Naive thymus-derived CD4-positive, alpha-beta T cell (primary cell): ENCODE measurements at regions not wholly inside any gene's neighbourhood (a gene's known extent, or its start where the extent isn't known, plus 50 kb on each side); places are given as distances from the start of the nearest gene placed in this dataset.

Experiments
- ATAC-seq: fragments of 150-1000 bp; cut with Tn5 transposase; 2 replicates; pipeline ENCODE4 v1.10.0; 2021; ENCODE audit warnings: mild to moderate bottlenecking, moderate library complexity
- CTCF ChIA-PET: fragments of 350-600 bp; sonication (Branson Sonifier 250); formaldehyde crosslinking; loops from one replicate; lab custom pipeline; 2021; ENCODE audit warnings: antibody characterized with exemption; lab: Charles Lee
- POLR2A ChIA-PET: fragments of 350-600 bp; sonication (Branson Sonifier 250); formaldehyde crosslinking; loops from one replicate; lab custom pipeline; 2021; ENCODE audit warnings: antibody characterized with exemption, inconsistent platforms; lab: Charles Lee
- DNase-seq, 9 donors: peaks; one replicate each; pipeline versions ENCODE4 v3.0.0 to v3.0.0-alpha.2; 2020 to 2022; ENCODE audit warnings: mixed read lengths in 1 of 9
- H3K27ac ChIP-seq: one replicate; pipeline ENCODE4 v1.7.0; 2013; ENCODE audit warnings: mild to moderate bottlenecking, low read depth, low read length, moderate library complexity
- H3K27me3 ChIP-seq, 2 donors: one replicate each; pipeline ENCODE4 v1.7.0; 2013; ENCODE audit warnings: low read length in 2 of 2, mild to moderate bottlenecking in 2 of 2, moderate library complexity in 2 of 2; ENCODE audit not compliant: control insufficient read depth in 2 of 2, insufficient read depth in 2 of 2
- H3K36me3 ChIP-seq, 3 experiments: 1 replicate in 2 of 3; 2 replicates in 1 of 3; pipeline ENCODE4 v1.7.0; 2013; ENCODE audit warnings: low read length in 3 of 3, mild to moderate bottlenecking in 3 of 3, moderate library complexity in 1 of 3; ENCODE audit not compliant: insufficient read depth in 3 of 3, control insufficient read depth in 2 of 3
- H3K4me1 ChIP-seq, 2 donors: one replicate each; pipeline ENCODE4 v1.7.0; 2013; ENCODE audit warnings: low read length in 2 of 2, mild to moderate bottlenecking in 2 of 2, moderate library complexity in 1 of 2; ENCODE audit not compliant: control insufficient read depth in 2 of 2, insufficient read depth in 2 of 2
- H3K4me3 ChIP-seq: 2 replicates; pipeline ENCODE4 v1.7.0; 2013; ENCODE audit warnings: mild to moderate bottlenecking, low read length
- H3K9me3 ChIP-seq, 3 experiments: 1 replicate in 2 of 3; 2 replicates in 1 of 3; pipeline ENCODE4 v1.7.0; 2013; ENCODE audit warnings: low read length in 3 of 3; ENCODE audit not compliant: control insufficient read depth in 2 of 3
- H3K27ac Mint-ChIP-seq, 9 donors: one replicate each; pipeline ENCODE4 v1.8.0; 2020 to 2022; ENCODE audit warnings: mixed read lengths in 9 of 9, mild to moderate bottlenecking in 8 of 9, moderate library complexity in 5 of 9, inconsistent platforms in 2 of 9
- H3K27me3 Mint-ChIP-seq, 5 donors: one replicate each; pipeline ENCODE4 v1.8.0; 2021 to 2022; ENCODE audit warnings: mixed read lengths in 5 of 5, mild to moderate bottlenecking in 1 of 5
- H3K36me3 Mint-ChIP-seq, 5 donors: one replicate each; pipeline ENCODE4 v1.8.0; 2020 to 2022; ENCODE audit warnings: mixed read lengths in 5 of 5, mild to moderate bottlenecking in 3 of 5, inconsistent platforms in 1 of 5
- H3K4me1 Mint-ChIP-seq, 7 donors: one replicate each; pipeline ENCODE4 v1.8.0; 2020 to 2022; ENCODE audit warnings: mixed read lengths in 7 of 7, mild to moderate bottlenecking in 3 of 7, inconsistent platforms in 1 of 7
- H3K4me3 Mint-ChIP-seq, 10 donors: one replicate each; pipeline ENCODE4 v1.8.0; 2020 to 2022; ENCODE audit warnings: mild to moderate bottlenecking in 10 of 10, mixed read lengths in 10 of 10, moderate library complexity in 6 of 10, inconsistent platforms in 2 of 10
- H3K9me3 Mint-ChIP-seq, 11 donors: one replicate each; pipeline ENCODE4 v1.8.0; 2020 to 2022; ENCODE audit warnings: mixed read lengths in 11 of 11, mild to moderate bottlenecking in 4 of 11, inconsistent platforms in 1 of 11, moderate library complexity in 1 of 11
- intact Hi-C, 2 donors: fragments of 100-400 bp; cut with micrococcal nuclease; formaldehyde crosslinking; loops; one replicate each; pipeline ENCODE4 v1.15.1; 2023

DNA sequence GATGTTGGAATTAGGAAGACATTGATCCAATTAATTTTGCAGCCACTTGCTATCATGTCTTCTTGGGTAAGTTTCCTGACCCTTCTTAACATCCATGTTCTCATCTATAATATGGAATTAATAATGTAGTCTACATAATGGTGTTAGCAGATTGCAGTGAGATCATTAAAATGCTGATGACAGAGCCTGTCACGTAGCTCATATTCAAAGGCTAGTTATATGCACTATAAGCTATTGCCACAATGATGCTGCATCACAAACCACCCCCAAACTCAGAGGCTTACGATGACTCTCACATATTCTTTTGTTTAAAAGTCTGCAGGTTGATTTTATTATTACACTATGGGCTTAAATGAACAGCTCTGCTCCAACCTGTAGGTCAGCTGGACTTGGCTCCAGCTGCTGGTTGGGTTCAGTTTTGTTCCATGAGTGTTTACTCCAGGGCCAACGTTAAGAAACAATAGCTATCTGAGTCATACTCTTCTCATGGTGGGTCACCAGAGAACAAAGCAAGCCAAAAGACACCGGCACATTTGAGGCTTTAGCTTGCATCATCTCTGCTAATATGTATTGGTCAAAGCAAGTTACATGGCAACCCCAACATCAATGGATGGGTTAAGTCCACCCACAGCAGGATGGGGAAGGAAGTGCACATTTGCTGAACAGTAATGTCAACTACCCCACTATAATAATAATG is 250.0 kb upstream of the SLCO3A1 start:
- ChIA-PET CTCF (interaction anchor here (0.7 kb wide), 1 partner anchor 129 kb away, joined by 3 read pairs; no protein-coding TSS in a partner anchor), POLR2A (no interaction called here)
- Mint-ChIP-seq H3K4me3 (no peak overlapping the region), H3K9me3 (no peaks in the 10 kb centered on the region), H3K4me1 (no peaks in the 10 kb centered on the region), H3K27ac (no peak overlapping the region), H3K36me3 (no peaks in the 10 kb centered on the region), H3K27me3 (peaks cover 0 to 20% (median 5%) of the 10 kb centered on the region in 5 donors)
- DNase-seq (no peak), ATAC-seq (no peak)
- intact Hi-C loops = no loop called here
- Histone ChIP-seq H3K4me3 (no peak overlapping the region), H3K27ac (no peak overlapping the region), H3K9me3 (no peaks in the 10 kb centered on the region), H3K4me1 (no peaks in the 10 kb centered on the region), H3K27me3 (no peaks in the 10 kb centered on the region), H3K36me3 (no peaks in the 10 kb centered on the region)

DNA sequence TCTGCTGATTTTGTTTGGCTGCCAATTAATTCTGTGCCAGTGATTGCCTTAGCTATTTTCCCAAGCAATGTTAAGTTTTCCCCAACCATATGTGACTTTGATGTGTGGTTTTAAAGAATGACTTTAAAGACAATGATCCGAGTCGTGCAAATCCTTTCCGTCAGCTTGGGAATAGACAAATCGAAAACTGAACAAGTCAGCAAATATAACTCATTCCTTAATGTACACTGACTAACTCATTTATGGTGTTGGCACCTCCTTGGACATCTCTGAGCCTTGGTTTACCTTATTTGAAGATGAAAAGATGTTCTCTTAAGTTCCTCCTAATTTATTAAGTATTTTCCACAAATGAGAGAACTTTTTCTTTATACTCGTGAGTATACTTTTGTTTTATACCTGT is 249.4 kb upstream of the SLCO3A1 start:
- H3K36me3 Mint-ChIP-seq = no peaks in the 10 kb centered on the region
- POLR2A ChIA-PET = no interaction called here
- H3K4me3 Mint-ChIP-seq = no peak overlapping the region
- CTCF ChIA-PET = no interaction called here
- no peak overlapping the region for H3K27ac ChIP-seq
- H3K27me3 ChIP-seq = no peaks in the 10 kb centered on the region
- H3K4me1 ChIP-seq = no peaks in the 10 kb centered on the region
- no peak for ATAC-seq
- no peaks in the 10 kb centered on the region for H3K9me3 Mint-ChIP-seq
- peaks cover 0 to 20% (median 5%) of the 10 kb centered on the region in 5 donors for H3K27me3 Mint-ChIP-seq
- no peak overlapping the region for H3K4me3 ChIP-seq
- intact Hi-C loops = no loop called here
- H3K27ac Mint-ChIP-seq = no peak overlapping the region
- no peaks in the 10 kb centered on the region for H3K9me3 ChIP-seq
- H3K36me3 ChIP-seq = no peaks in the 10 kb centered on the region
- no peak for DNase-seq
- no peaks in the 10 kb centered on the region for H3K4me1 Mint-ChIP-seq

DNA sequence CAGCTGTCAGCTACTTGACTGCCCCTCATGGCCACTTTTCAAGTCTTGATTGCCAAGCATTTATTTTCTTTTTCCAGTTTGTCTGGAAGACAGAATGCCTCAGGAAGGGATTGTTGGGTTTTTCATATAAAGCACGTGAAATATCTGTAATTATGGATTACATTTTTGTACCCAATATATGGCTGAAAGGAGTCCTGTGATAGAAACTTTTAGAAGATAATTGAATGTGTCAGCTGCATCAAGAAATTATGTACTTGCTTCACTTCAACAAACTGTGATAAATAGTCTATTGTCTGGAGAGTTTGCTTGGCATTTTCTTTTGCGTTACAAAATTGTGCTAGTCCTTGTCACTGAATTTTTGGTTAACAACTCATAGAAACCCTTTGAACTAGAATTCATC is 247.9 kb upstream of the SLCO3A1 start:
- no peak for ATAC-seq
- H3K27ac Mint-ChIP-seq = no peak overlapping the region

DNA sequence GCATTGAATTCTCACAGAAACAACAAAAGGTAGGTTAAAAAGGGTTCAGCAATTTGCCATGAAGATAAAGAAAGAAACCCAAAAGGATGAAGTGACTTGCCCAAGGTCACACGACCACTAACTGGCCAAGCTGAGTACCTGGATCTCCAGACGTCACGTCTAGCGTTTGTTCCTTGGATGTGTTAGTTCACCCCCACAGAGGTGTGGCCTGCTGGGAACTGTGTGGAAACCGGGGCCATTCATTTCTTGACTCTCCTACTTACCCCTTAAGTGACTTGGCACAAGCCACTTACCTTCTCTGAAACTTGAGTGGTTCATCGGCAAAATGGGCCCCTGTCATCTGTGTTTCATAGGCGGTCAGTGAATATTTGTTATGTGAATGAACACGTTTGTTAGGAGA is 244.3 kb upstream of the SLCO3A1 start:
- POLR2A ChIA-PET = no interaction called here
- H3K9me3 ChIP-seq = no peaks in the 10 kb centered on the region
- Mint-ChIP-seq H3K36me3 (no peaks in the 10 kb centered on the region), H3K9me3 (no peaks in the 10 kb centered on the region), H3K27ac (no peak overlapping the region), H3K4me1 (no peaks in the 10 kb centered on the region), H3K27me3 (peaks cover 0 to 17% (median 5%) of the 10 kb centered on the region in 5 donors), H3K4me3 (no peak overlapping the region)
- DNase-seq (no peak), ATAC-seq (no peak)
- H3K4me3 ChIP-seq = no peak overlapping the region
- no peak overlapping the region for H3K27ac ChIP-seq
- H3K27me3 ChIP-seq = no peaks in the 10 kb centered on the region
- CTCF ChIA-PET = no interaction called here
- H3K4me1 ChIP-seq = no peaks in the 10 kb centered on the region
- H3K36me3 ChIP-seq = no peaks in the 10 kb centered on the region
- intact Hi-C loops = no loop called here

More for the DNA sequence above, 247.9 kb upstream of the SLCO3A1 start:
- H3K9me3 ChIP-seq = no peaks in the 10 kb centered on the region
- intact Hi-C loops = no loop called here
- POLR2A ChIA-PET = no interaction called here
- no peak for DNase-seq
- no peaks in the 10 kb centered on the region for H3K27me3 ChIP-seq
- no peak overlapping the region for H3K4me3 ChIP-seq
- no peaks in the 10 kb centered on the region for H3K4me1 ChIP-seq
- H3K27ac ChIP-seq = no peak overlapping the region
- H3K4me3 Mint-ChIP-seq = no peak overlapping the region
- H3K9me3 Mint-ChIP-seq = no peaks in the 10 kb centered on the region
- CTCF ChIA-PET = no interaction called here
- peaks cover 0 to 17% (median 5%) of the 10 kb centered on the region in 5 donors for H3K27me3 Mint-ChIP-seq
- no peaks in the 10 kb centered on the region for H3K4me1 Mint-ChIP-seq
- H3K36me3 Mint-ChIP-seq = no peaks in the 10 kb centered on the region
- H3K36me3 ChIP-seq = no peaks in the 10 kb centered on the region

DNA sequence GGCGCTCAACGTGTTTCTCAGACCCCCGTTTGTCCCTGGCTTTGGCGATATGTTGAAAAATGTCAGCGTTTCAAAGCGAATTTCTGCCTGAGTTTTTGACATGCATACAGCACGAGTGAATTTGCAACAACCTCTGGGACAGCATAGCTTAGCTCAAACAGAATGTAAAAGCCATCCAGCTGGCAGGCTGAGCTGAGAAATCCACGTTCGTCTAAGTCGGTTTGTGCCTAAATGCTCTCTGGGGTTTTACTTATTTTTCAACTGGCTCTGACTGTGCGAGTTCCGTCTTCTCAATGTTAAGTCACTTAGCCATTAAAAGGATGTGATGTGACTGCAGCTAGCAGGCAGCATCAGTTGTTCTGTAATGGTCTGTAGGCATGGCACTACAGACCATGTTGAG is 243.5 kb upstream of the SLCO3A1 start:
- Mint-ChIP-seq H3K9me3 (no peaks in the 10 kb centered on the region), H3K4me3 (no peak overlapping the region), H3K36me3 (no peaks in the 10 kb centered on the region), H3K27ac (no peak overlapping the region), H3K27me3 (peaks cover 0 to 11% (median 5%) of the 10 kb centered on the region in 5 donors), H3K4me1 (no peaks in the 10 kb centered on the region)
- Histone ChIP-seq H3K9me3 (no peaks in the 10 kb centered on the region), H3K36me3 (no peaks in the 10 kb centered on the region), H3K27ac (no peak overlapping the region), H3K4me1 (no peaks in the 10 kb centered on the region), H3K4me3 (no peak overlapping the region), H3K27me3 (no peaks in the 10 kb centered on the region)
- intact Hi-C loops = no loop called here
- no peak for ATAC-seq
- DNase-seq = no peak
- ChIA-PET POLR2A (no interaction called here), CTCF (no interaction called here)

DNA sequence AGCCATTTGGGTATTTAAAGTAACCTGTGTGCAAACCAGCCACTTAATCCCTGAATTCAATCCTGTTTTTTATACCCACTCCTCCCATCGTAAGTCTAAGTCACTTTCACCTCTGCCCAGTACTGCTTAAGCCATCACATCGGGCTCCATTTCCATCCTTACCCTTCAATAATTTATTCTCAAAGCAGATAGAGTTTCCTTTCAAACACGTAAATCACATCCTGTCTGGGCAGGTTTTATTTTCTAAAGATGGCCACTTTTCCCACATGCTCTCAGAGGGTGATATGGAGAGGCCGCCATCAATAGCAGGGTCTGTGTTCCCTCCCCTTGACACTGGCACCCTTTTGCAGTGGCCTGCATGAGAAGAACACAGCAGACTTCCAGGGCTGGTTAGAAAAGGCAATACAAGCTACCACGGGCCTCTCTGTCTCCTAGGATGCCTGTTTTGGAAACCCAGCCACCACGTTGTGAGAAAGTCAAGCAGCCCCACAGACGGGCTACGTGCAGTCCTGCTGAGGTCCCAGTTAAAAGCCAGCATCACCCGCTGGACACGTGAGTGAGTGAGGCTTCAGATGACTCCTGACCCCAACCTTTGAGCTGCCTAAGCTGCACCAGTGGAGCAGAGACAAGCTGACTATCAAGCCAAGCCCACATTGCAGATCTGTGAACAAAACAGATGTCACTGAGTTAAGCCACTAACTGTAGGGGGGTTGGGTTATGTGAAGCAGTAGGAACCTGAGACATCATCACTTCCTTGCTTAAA is 241.8 kb upstream of the SLCO3A1 start:
- ChIA-PET CTCF (no interaction called here), POLR2A (no interaction called here)
- no peaks in the 10 kb centered on the region for H3K36me3 ChIP-seq
- H3K4me3 Mint-ChIP-seq = no peak overlapping the region
- no peaks in the 10 kb centered on the region for H3K27me3 ChIP-seq
- peaks cover 0 to 4% (median 0%) of the 10 kb centered on the region in 11 donors for H3K9me3 Mint-ChIP-seq
- no peak overlapping the region for H3K27ac Mint-ChIP-seq
- H3K9me3 ChIP-seq = no peaks in the 10 kb centered on the region
- intact Hi-C loops = no loop called here
- peaks cover 0 to 12% (median 5%) of the 10 kb centered on the region in 5 donors for H3K27me3 Mint-ChIP-seq
- no peaks in the 10 kb centered on the region for H3K4me1 ChIP-seq
- H3K4me1 Mint-ChIP-seq = no peaks in the 10 kb centered on the region
- H3K4me3 ChIP-seq = no peak overlapping the region
- DNase-seq (no peak), ATAC-seq (no peak)
- no peak overlapping the region for H3K27ac ChIP-seq
- no peaks in the 10 kb centered on the region for H3K36me3 Mint-ChIP-seq

DNA sequence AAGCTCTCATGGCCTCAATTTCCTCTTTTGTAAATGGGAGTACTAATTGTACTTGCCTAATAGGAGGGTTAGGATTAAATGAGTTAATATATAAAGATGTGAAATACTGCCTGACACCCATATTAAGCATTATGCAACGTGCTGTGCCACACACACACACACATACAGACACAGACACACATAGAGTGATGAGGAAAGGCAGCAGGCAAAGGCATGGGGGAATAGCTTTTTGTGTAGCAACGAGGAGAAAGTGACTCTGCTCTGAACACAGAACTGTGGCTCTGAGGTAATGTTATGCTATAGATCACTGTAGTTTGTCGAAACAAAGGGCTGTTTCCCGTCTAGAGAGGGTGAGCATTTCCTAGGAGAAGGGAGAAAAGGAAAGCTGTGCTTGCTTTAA is 233.3 kb upstream of the SLCO3A1 start:
- H3K4me1 Mint-ChIP-seq = no peaks in the 10 kb centered on the region
- H3K27me3 ChIP-seq = no peaks in the 10 kb centered on the region
- ChIA-PET POLR2A (no interaction called here), CTCF (no interaction called here)
- no peak overlapping the region for H3K27ac Mint-ChIP-seq
- peaks cover 8 to 28% (median 20%) of the 10 kb centered on the region in 5 donors for H3K27me3 Mint-ChIP-seq
- no peak overlapping the region for H3K4me3 Mint-ChIP-seq
- peaks cover 0 to 14% (median 7%) of the 10 kb centered on the region in 11 donors for H3K9me3 Mint-ChIP-seq
- no peaks in the 10 kb centered on the region for H3K36me3 ChIP-seq
- H3K9me3 ChIP-seq = no peaks in the 10 kb centered on the region
- H3K4me3 ChIP-seq = no peak overlapping the region
- no peak overlapping the region for H3K27ac ChIP-seq
- no peaks in the 10 kb centered on the region for H3K4me1 ChIP-seq
- ATAC-seq = no peak
- H3K36me3 Mint-ChIP-seq = peaks cover 0 to 7% (median 0%) of the 10 kb centered on the region in 5 donors
- intact Hi-C loops = no loop called here
- DNase-seq = no peak
